ENCODE measurements at regions not wholly inside any gene's neighbourhood (a gene's known extent, or its start where the extent isn't known, plus 50 kb on each side); places are given as distances from the start of the nearest gene placed in this dataset.

DNA sequence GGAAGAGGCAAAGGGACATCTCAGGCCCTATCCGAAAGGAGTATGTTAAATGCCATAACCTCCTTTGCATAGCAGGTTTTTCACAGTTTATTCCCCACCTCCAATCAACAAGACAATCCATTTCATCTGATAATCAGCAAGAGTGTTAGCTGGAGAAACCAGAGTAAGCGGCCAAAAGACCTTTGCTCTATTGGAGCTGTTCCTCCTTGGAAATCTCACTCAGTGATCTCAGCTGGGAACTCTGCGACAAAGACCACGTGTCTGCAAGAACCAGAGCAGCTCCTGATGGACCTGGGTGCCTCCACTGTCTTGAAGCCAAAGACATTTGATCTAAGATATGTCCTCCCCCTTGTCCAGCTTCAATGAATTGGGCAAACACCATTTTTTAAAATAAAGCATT, 241.0 kb downstream of the SEC61B start:
- no peak for DNase-seq (ENCODE audit: extremely low spot score in 2 of 2)
- no peak for TF ChIP-seq POLR2A (IDR thresholded peaks at IDR 0.05)
- TF ChIP-seq, protein P1, sequence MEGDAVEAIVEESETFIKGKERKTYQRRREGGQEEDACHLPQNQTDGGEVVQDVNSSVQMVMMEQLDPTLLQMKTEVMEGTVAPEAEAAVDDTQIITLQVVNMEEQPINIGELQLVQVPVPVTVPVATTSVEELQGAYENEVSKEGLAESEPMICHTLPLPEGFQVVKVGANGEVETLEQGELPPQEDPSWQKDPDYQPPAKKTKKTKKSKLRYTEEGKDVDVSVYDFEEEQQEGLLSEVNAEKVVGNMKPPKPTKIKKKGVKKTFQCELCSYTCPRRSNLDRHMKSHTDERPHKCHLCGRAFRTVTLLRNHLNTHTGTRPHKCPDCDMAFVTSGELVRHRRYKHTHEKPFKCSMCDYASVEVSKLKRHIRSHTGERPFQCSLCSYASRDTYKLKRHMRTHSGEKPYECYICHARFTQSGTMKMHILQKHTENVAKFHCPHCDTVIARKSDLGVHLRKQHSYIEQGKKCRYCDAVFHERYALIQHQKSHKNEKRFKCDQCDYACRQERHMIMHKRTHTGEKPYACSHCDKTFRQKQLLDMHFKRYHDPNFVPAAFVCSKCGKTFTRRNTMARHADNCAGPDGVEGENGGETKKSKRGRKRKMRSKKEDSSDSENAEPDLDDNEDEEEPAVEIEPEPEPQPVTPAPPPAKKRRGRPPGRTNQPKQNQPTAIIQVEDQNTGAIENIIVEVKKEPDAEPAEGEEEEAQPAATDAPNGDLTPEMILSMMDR (IDR thresholded peaks at IDR 0.05): no peak
- TF ChIP-seq POLR2AphosphoS5 (IDR thresholded peaks at IDR 0.05; ENCODE audit: insufficient read depth in 1 of 2, low read depth in 1 of 2): no peak
- Histone ChIP-seq H3K27me3 (no peaks in the 10 kb centered on the region), H3K27ac (no peak overlapping the region), H3K36me3 (no peaks in the 10 kb centered on the region), H3K4me1 (peaks cover 7% of the 10 kb centered on the region), H3K4me3 (no peak overlapping the region), H3K9me3 (no peaks in the 10 kb centered on the region)
- intact Hi-C loops (cut with DNase I): no loop called here

DNA sequence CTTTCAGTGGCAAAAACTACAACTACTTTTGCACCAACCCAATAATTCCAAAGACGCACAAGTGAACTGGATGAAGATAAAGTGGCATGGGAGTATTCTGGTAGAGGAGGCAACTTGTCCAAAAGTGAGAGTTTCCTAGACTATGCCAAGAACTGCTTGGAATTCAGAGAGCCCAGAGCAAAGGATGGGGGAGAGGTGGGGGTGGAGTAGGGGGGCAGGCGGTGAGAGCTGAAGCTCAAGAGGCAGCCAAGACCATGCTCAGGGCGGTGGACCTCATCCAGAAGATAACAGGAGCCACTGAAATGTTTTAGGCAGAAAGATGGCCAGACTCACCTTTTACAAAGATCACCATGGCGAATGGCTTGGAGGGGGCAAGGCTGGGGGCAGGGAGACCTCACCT, 242.5 kb downstream of the SEC61B start:
- Histone ChIP-seq H3K9me3 (no peaks in the 10 kb centered on the region), H3K36me3 (no peaks in the 10 kb centered on the region), H3K27me3 (no peaks in the 10 kb centered on the region), H3K27ac (no peak overlapping the region), H3K4me1 (peaks cover 7% of the 10 kb centered on the region), H3K4me3 (no peak overlapping the region)
- intact Hi-C loops (cut with DNase I): no loop called here
- TF ChIP-seq, protein P1 (IDR thresholded peaks at IDR 0.05): no peak
- TF ChIP-seq POLR2A (IDR thresholded peaks at IDR 0.05) (no peak), POLR2AphosphoS5 (IDR thresholded peaks at IDR 0.05; ENCODE audit: insufficient read depth in 1 of 2, low read depth in 1 of 2) (no peak)
- no peak for DNase-seq (ENCODE audit: extremely low spot score in 2 of 2)

DNA sequence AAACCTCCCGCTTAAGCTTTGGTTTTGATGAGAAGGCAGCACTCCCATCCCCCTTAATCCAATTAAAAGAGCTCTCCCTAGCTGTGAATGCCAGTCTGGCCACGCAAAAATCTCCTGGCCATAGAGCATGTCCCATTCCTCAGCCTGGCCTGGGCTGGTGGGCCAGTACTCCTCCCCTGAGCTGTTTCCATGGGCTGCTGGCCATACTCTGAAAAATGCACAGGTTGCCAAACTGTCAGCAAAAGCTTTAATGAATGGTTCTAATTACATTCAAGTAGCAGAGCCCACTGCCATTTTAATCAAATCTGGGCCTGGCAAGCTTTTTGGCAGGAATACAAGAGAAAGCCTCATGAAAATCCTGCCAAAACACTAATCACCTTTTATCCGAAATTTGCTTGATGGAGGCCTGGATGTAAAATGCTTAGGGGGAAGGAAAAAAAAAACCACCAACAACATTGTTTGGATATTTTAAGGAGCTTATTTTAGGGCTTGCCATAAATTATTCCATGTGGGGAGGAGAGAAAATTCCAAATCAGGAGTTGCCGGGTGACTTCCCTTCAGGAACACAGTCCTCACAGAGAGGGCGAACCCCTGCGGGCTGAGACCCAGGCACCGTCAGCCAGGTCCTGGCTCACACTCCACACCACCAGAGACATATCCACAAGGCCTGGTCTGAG, 243.3 kb downstream of the SEC61B start:
- H3K4me3 ChIP-seq: no peak overlapping the region
- no peaks in the 10 kb centered on the region for H3K36me3 ChIP-seq
- no peak for DNase-seq (ENCODE audit: extremely low spot score in 2 of 2)
- no peak overlapping the region for H3K27ac ChIP-seq
- intact Hi-C loops (cut with DNase I): no loop called here
- H3K4me1 ChIP-seq: peaks cover 7% of the 10 kb centered on the region
- no peak for TF ChIP-seq POLR2AphosphoS5 (IDR thresholded peaks at IDR 0.05; ENCODE audit: insufficient read depth in 1 of 2, low read depth in 1 of 2)
- TF ChIP-seq, protein P1 (IDR thresholded peaks at IDR 0.05): no peak
- TF ChIP-seq POLR2A (IDR thresholded peaks at IDR 0.05): no peak
- no peaks in the 10 kb centered on the region for H3K9me3 ChIP-seq
- no peaks in the 10 kb centered on the region for H3K27me3 ChIP-seq

DNA sequence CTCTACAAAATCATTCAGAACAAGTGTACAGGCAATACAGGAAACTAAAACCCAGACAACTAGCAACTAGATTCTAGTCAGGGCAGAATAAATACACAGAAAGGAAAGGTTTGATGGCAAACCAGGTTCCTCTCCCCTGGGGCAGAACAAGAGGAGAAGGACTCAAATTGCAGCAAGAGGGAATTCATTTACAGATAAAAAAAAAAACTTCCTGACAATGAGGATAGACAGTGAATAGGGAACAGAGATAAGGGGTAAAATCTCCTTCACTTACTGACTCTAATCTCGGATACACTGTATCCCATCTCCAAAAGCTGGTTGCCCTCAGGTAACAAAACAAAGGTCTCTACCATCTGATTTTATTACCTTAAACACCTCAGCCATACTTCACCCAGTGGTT, 244.0 kb downstream of the SEC61B start:
- Histone ChIP-seq H3K9me3 (no peaks in the 10 kb centered on the region), H3K36me3 (no peaks in the 10 kb centered on the region), H3K4me3 (no peak overlapping the region), H3K27ac (no peak overlapping the region), H3K4me1 (peaks cover 7% of the 10 kb centered on the region), H3K27me3 (no peaks in the 10 kb centered on the region)
- no peak for DNase-seq (ENCODE audit: extremely low spot score in 2 of 2)
- intact Hi-C loops (cut with DNase I): no loop called here
- TF ChIP-seq, protein P1 (IDR thresholded peaks at IDR 0.05): no peak

DNA sequence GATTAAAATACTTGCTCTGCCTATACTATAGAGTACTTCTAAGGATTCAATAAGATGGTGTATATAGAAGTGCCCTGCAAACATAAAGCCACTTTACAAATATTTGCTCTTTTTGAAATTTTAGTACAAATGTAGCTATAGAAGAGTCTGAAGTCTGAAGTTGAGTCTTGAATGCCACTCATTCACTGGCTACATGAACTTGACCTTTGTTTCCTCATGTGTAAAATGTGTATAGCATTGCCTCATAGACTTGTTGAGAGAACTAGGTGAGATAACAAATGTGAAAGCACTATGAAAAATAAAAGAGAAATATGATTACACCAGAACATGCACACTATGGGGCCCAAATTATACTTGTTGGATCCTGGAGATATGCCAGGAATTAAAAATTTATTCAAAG, 244.7 kb downstream of the SEC61B start:
- intact Hi-C loops (cut with DNase I): no loop called here
- Histone ChIP-seq H3K36me3 (no peaks in the 10 kb centered on the region), H3K4me1 (peaks cover 7% of the 10 kb centered on the region), H3K27me3 (no peaks in the 10 kb centered on the region), H3K9me3 (no peaks in the 10 kb centered on the region), H3K4me3 (no peak overlapping the region), H3K27ac (no peak overlapping the region)
- DNase-seq (ENCODE audit: extremely low spot score in 2 of 2): no peak
- TF ChIP-seq, protein P1 (IDR thresholded peaks at IDR 0.05): no peak
- no peak for TF ChIP-seq POLR2AphosphoS5 (IDR thresholded peaks at IDR 0.05; ENCODE audit: insufficient read depth in 1 of 2, low read depth in 1 of 2)
- no peak for TF ChIP-seq POLR2A (IDR thresholded peaks at IDR 0.05)

Measured in vagina (tissue), 2 donors.